OCI-LY1 (cell line): ENCODE measurements at regions not wholly inside any gene's neighbourhood (a gene's known extent, or its start where the extent isn't known, plus 50 kb on each side); places are given as distances from the start of the nearest gene placed in this dataset.

Source experiments
- EZH2 ChIP-seq: fragments of 200-600 bp; sonication (generic), shearing (Covaris generic); IDR thresholded peaks from 2 replicates; pipeline ENCODE4 v1.8.0; 2017; ENCODE audit warnings: borderline replicate concordance, mixed run types, mild to moderate bottlenecking, antibody characterized with exemption, low read length, moderate library complexity, mixed read lengths
- TF ChIP-seq, protein P1 (sequence below): fragments of 200-600 bp; sonication (generic), shearing (Covaris generic); IDR thresholded peaks from 2 replicates; pipeline ENCODE4 v1.5.1; 2017; ENCODE audit warnings: mild to moderate bottlenecking, antibody characterized with exemption, low read length, moderate library complexity, mixed read lengths

DNA sequence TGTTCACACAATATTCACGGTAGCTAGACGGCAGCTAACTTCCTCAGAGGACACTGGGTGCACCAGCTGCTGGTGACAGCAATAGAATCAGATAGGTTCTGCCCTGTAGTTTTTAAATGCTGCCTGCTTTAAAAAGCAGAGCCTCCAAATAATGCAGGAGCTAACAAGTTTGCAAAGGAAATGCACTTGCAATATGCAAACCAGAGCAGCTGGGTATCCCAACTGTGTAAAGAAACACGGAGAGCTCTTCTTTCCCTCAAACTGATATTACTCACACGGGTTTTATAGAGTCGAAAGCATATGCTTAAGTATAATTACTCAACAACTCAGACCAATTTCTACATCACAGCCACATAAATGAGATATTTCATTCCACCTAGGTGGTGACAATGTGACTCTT, 432.7 kb downstream of the TFAP2A start:
- TF ChIP-seq, protein P1, sequence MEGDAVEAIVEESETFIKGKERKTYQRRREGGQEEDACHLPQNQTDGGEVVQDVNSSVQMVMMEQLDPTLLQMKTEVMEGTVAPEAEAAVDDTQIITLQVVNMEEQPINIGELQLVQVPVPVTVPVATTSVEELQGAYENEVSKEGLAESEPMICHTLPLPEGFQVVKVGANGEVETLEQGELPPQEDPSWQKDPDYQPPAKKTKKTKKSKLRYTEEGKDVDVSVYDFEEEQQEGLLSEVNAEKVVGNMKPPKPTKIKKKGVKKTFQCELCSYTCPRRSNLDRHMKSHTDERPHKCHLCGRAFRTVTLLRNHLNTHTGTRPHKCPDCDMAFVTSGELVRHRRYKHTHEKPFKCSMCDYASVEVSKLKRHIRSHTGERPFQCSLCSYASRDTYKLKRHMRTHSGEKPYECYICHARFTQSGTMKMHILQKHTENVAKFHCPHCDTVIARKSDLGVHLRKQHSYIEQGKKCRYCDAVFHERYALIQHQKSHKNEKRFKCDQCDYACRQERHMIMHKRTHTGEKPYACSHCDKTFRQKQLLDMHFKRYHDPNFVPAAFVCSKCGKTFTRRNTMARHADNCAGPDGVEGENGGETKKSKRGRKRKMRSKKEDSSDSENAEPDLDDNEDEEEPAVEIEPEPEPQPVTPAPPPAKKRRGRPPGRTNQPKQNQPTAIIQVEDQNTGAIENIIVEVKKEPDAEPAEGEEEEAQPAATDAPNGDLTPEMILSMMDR, result no peak
- TF ChIP-seq EZH2, result no peak
